SHP77 (cell line): ENCODE measurements at regions not wholly inside any gene's neighbourhood (a gene's known extent, or its start where the extent isn't known, plus 50 kb on each side); places are given as distances from the start of the nearest gene placed in this dataset.

Source experiments
- DNase-seq, 2 experiments: peaks; one replicate each; lab custom pipeline; 2025; lab: John Stamatoyannopoulos, UW

DNA sequence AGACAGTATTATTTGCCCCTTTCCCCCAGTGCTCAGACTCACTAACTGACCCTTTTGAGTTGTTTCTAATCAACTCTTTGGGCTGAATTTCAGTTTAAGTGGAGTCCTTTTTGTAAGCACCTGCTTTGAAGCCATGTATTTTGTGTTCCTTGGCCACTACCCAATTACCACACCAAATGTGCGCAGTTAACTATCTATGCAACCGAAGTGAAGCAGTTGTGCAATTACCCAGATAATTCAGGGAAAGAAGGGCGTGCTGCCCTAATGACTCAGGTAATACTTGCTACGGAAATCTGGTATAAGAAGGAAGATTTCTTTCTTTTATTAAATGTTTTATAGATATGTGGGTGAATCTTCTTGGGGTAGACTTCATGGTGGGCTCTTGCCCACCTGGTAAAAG lies 371.9 kb upstream of the TBL1XR1 start:
- no peak for DNase-seq

DNA sequence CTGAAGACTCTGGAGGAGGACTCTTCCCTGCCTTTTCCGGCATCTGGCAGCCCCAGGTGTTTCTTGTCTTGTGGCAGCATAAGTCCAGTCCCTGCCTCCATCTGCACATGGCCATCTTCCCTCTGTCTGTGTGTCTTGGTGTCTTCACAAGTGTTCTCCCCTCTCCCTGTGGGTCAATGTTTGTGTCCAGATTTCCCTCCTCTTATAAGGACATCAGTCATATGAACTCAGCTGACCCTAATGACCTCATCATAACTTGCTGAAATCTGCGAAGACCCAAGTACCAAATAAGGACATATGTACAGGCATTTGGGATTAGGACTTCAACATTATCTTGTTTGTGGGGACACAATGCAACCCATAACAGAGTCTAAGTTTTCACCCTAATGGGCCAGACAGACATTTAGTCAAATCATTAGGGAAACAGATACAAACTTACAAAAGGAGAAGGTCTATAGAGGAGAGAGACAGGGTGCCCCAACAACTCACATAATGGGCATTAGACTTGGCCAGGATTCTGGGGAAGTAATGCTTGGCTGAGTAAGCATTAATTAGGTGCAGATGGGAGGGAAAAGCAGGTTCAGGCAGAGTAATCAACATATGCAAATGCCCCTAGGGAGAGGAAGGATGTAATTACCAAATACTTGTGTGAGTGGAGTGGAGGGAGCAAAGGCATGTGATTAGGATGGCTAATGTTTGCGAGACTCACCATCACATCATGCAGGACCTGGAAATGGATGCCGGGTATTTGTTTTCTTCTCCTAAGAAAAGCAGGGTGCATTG lies 372.8 kb upstream of the TBL1XR1 start:
- DNase-seq = no peak

DNA sequence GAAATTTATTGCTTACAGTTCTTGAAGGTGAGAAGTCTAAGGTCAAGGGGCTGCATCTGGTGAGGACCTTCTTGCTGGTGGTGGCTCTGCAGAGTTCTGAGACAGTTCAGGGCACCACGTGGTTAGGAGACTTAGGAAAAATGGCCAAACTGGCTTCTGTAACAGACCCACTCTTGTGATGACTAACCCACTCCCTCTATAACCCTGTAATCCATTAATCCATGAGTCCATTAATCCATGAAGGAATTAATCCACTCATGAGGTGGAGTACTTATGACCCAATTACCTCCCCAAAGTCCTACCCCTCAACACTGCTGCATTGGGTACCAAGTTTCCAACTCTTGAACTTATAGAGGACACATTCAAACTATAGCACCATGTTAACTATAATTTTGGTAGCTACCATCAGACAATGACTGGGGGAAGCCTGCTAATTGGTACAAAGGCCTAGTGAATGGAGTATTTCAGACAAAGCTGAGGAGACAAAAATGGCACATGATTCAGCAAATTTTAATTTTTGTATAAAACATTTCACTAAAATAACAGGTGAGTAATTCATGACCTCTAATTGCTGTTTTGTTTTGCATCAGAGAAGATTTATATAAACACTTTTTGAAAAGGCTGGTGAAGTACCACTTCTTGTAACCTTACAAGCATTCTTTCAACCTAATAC lies 374.1 kb upstream of the TBL1XR1 start:
- no peak for DNase-seq

DNA sequence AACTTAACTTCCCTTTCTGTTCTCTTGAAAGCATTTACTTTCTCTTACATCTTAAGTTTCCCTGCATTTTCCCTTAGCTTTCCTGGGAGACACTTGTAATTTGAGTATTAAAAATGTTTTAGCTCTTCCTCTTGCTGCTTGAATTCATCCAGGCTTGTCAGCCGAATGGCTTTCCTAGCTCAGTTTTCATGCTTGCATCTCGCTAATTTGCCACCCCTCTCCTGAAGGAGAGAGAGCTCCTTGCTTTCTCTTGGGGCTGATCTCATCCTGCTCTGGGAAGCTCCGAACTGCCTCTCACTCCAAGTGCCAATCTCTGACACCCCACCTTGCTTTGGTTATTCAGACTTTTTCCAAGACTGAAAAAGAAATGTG lies 374.6 kb upstream of the TBL1XR1 start:
- DNase-seq = no peak

DNA sequence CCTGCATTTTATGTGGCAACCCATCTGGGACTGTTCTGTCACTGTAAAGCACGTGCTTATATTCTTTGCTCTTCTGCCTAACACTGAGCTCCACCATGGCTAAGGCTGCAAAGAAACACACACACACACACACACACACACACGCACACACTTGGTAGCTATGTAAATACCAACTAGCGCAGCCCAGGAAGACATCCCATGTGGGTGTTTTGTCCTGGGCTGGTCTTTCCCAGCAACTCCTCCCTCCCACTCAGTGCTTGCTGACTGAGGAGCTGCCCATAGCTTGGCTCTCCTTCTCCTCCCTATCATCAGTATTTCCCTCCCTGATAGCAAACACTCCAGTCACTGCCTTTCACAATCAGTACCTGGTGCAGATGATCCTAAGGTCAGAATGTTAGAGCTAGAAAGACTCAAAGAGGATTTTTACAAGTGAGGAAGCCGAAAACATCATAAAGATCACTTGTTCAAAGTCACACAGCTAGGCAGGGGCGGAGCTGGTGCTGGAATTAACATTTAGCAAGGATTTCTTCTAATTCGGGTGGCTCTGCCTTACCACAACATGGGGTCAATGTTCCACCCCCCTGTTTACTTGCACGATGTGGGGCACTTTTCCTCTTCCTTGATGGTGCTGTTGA lies 377.1 kb upstream of the TBL1XR1 start:
- DNase-seq = peak; percentile 77 to 84

DNA sequence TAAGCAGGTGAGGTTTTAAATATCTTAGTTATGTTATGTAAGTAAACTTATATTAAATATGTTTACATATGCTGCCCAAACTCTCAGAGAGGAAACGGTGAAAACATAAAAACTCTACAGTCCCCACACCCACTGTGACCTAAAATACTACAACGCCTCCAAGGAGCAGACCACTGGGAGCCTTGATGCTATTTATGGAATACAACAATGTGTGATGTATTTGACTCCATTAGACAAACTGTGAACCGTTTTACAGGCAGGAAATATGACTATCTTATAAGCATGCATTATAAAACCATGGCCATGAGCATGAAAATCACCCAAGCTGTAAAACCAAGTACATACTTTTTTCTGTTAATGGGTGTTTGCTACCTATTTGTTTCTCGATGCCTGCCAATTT lies 379.5 kb upstream of the TBL1XR1 start:
- no peak for DNase-seq

DNA sequence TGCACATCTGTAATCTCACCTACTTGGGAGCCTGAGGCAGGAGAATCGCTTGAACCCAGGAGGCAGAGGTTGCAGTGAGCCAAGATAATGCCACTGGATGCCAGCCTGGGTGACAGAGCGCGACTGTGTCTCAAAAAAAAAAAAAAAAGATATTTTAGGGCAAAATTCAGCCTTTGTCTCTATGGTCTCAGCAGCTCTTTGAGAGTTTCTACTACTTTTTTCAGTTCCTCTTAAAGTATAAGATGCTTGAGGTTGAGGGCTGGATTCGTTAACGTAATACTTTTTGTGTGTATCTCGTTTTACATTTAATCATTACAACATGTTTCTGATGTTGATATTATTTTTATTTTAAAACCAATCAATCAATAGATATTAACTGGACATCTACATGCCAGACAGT lies 381.2 kb upstream of the TBL1XR1 start:
- no peak for DNase-seq

DNA sequence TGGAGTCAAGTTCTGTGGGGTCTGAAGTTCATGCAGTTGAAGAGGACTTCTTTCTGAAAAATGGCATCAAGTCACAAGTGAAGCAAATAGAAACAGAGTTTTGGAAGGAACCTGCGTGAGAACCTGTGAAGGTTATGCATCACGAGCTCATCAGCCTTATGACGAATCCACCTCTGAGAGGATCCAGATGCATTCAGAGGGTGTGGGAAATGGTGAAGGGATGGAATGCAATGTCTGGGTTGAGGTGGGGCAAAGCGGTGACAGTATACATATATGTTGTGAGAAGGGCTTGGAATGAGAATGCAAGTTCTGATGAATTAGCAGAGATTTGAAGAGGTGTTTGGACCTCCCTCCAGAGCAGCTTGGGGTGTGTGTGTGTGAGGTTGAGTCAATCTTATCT lies 382.1 kb upstream of the TBL1XR1 start:
- DNase-seq = no peak

DNA sequence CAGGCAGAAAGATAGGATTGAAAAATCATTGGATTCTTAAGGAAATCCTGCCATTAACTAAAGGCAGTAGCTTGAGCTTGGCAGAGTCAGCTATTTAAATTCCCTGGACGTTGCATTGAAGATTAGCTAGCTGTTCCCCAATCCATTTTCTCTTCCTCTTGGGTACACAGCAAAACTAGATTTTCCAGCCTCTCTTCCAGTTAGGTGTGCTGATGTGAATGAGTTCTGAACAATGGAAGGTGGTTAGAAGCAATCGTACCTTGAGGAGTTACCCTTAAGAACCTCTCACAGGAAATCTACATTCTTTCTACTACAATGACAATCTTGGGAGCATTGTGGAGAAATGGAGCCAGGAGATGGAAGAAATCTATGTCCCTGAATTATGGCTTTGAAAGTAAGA lies 383.2 kb upstream of the TBL1XR1 start:
- no peak for DNase-seq

DNA sequence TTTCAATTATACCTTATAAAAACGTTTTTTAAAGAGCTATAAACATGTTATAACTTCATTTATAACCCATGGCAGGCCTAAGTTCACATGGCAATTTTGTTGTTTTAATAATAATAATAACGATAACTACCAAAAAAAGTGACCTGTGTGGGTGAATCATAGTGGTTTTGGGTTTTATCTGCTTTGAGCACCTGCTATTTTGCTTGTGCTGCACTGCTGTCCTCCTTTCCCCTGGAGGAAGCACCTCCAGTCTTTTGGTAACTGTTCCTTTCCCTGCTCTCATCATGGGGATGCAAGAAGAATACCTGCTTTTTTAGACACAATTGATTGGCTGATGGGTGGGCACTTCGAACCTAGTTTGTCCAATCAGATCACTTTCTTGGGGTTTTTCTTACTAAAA lies 388.0 kb upstream of the TBL1XR1 start:
- no peak for DNase-seq

DNA sequence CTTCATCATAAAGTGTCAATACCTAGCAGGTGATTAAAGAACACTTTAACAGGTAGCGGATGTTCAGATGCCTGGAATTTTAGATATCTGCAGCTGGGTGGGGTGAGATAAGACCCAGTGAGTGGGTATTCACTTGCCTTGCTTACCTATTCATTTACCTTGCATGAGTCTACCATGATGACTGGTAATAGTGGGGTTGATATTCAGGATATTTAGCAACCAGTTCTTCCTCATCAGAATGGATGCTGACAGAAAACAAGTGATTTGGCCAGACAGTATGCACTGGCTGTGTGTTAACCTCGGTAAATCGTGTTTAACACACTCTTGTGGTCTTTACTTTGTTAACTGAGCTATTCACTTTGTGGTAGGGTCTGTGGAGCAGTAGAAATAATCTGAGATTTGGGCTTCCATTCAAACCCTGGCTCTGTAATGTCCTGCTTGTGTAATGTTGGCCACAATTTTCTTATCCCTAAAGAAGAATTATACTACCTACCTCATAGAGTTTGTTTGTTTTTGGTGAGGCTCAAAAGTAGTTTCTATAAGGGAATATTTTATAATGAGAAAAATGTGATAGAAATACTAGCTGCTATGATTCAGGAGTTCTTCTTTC lies 391.9 kb upstream of the TBL1XR1 start:
- no peak for DNase-seq

DNA sequence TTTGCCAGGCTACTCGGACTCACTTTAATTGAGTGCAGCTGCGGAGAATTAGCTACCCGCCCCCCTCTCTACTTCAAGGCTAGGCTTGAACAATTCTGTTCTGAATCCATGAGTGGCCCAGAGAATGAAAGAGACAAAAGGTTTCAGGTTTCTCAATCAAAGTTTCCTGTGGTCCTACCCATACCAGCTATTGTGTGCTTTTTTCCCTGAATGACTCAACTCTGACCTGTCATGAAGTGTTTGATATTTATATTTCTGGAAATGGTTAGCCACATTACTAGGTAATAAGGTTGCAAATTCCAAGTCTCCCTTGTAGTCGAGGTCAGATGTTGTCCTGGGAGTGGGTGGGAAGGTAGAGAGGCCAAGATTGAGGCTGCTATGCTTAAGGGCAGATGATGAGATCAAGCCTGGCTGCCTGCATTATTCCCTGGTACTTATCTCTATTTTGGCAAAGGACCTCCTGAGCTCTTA lies 392.7 kb upstream of the TBL1XR1 start:
- DNase-seq = peak; percentile 38 to 60

DNA sequence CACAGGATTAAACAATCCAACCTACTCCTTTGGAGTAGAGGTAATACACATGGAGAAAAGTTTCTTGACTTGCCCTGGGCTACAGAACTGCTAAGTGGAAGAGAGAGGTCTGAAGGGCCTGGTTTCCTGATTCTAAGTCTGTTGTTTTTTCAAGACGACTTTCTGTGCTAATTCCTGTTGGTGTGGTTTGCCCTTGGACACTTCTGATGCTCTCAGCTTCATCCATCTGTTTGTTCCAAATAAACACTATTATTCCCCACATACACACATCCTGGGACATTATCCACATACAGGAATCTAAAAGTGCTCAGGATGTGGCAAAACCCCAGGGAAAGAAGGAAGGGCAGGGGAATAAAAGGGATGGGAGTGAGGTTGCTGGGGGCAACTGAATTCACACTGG lies 393.5 kb upstream of the TBL1XR1 start:
- no peak for DNase-seq

DNA sequence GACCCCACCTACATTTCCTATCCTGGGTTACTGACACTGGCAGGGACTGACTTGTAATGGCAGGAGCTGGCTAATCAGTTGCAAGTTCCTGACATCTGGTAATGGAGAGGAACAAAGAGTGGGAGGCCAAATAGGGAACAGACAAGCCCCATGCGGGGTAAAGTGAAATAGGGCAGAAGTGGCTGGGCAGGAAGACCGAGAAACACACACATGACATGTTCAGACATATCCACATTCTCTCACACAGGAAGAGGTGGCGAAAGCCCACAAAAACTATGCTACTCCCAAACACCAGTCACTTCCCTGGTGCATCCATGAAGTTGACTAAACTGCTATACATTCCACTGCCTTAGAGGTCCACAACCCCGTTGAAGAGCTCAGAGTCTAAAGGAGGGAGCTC lies 394.1 kb upstream of the TBL1XR1 start:
- DNase-seq = no peak

DNA sequence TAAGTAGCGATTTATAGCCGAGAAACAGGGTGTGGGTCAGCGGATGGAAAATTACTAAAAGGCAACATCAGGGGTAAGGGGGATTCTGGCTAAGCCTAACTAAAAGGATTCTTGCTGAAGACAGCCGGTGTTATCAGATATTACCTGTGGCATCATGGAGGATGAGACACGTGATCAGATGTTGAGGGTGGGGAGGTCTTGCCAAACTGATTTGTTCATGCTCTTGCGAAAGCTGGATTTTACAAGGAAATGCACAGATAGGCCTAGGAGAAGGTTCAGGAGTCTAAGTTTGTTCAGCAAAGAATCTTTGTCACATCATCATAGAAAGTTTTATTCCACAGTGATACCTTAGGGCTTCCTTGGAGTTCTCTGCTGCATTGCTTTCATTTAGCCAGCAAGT lies 396.8 kb upstream of the TBL1XR1 start:
- DNase-seq = no peak

DNA sequence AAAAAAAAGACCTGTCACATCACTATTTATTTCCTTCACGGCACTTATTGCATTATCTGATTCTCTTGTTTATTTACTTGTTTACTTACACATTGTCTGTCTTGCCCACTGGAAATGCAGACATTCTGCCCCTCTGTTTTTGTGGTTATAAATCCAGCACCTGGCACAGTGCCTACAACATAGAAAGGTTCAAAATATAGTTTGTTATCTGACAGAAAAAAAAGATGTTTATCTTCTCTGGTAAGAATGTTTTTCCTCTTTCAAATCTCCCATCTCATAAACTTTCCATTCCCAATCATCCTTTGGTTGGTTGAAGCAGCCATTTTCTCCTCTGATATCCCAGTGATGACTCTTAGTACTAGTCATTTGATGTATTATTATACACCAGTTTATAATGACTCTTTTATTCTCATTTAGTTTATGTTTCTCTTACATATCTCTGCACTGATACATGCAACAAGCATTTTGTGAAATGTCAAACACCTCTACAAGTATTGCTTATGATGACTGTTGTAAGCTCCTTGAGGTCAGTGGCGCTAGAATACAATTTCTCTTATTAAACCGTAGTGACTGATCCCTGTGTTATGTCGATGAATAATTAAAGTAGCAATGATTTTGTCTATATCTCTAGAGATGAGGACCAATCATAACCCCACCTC lies 398.4 kb upstream of the TBL1XR1 start:
- DNase-seq = no peak

DNA sequence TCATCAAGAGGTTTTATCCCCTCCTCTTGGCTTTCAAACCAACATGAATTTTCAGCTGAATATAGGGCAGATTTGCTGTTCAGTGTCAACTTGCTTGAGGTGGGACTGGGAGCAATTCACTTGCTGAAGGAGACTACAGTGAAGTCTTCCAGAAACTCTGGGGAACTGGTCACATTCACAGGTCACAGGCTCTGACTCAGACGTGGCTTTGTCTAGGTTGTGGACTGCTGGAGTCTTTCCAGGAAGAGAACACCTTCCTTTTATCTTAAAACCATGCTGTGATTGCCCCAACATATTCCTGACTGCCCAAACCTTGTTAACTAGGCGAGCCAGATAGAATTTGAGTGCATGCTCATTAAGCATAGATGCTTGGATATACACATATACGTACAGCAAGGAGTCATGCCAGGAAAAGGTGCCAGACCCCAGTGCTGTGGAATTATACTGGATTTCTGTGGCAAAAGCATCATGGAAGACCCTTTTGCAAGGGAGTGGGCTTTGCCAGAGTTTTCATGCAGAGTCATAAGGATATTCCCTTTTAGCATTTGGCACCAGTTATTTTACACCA lies 399.1 kb upstream of the TBL1XR1 start:
- DNase-seq = no peak

DNA sequence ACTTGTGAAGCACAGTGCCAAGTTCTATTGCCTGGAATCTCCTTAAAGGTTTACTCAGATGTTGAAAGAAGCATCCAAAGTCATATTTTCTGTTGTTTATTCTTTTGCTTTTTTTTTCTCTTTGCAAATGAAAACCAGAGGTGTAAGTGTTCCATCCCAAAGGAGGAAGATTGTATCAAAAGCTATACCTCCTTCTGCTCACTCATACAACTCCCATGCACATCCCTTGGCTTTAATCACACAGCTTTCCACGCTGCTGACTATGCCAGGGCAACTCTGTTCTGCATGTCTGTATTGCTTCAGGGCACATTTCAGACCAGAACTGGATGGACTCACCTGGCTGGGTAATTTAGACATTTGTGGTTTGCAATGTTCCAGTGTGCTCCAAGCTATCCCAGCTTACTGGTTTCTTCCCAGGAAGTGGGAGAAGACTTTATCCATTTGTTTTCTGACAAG lies 399.6 kb upstream of the TBL1XR1 start:
- no peak for DNase-seq

DNA sequence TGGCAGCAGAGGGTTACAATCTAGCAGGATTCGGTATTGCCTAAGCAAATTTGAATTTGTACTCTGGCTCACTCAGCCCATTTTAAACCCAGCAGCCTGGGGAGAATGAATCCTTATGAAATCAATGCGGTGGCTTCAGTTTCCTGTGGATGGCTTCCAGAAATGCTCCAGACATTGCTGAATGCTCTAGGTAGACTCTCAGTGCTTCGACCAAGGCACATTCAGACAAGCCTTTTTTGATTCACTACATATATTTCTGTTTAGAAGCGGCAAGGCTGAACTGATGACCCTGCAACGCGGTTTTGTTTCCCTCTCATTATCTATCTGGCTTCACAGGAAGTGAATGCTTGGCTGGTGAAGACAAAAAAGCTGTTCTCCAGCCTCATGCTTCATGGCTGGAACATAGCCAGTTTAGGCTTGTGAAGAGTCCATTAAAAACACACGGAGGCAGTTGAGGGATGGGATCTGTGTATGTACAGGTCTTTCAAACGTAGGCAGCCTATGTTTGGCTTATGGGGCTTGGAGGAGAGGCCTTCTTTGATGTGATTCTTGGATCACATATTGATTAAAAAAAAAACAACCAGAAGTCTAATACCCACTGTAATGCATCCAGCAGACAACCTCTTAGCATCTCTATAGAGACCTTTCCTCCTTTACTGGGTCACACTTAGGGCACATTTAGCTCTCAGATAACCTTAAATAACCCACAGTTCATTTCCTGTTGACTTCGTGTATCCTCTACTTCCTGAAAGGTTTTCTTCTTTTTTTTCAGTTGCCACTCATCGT lies 400.2 kb upstream of the TBL1XR1 start:
- peak; percentile 81 to 86 for DNase-seq

DNA sequence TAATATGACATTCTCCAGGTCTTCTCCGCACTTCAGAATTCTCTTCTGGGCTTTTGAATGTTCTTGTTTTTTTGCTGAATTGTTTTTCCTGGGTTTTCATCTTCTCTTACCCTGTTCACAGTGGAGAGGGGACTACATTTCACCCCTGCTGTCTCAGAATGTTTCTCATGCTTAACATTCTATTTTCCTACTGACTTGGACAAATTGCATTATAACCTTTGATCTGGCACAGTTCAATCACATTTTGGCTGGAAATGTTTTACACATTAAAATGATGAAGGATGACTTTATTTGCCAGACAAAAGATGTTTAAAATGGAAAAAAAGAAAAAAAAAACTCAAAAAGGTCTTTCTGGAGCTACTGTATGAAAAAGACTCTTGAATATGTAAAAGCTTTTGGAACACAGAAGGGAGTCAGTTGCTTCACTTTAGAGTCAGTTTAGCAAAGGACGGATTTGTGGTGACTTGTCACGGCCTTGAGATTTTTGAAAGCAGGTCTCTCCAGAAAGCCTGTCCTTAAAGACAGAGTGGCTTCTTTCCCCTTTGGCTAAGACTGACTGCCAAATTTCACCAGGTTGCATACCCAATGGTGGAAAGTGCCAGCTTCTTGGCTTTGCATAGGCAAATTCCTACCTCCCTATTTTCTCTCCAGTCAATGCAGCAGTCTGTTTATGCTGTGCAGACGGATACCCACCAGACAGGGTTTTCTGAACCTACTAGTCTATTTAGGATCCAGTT lies 401.0 kb upstream of the TBL1XR1 start:
- DNase-seq = no peak
